A673 (cell line): ENCODE measurements at regions not wholly inside any gene's neighbourhood (a gene's known extent, or its start where the extent isn't known, plus 50 kb on each side); places are given as distances from the start of the nearest gene placed in this dataset.

Experiments
- BruUV-seq: library from RNA; stranded (reverse); fragments of 400-500 nt; replicated peaks from 2 replicates; lab custom pipeline; 2021; lab: Mats Ljungman, UMichigan
- CTCF ChIA-PET: fragments of 300-600 bp; sonication (Branson Sonifier 250); formaldehyde crosslinking; loops from one replicate; lab custom pipeline; 2022; ENCODE audit warnings: antibody characterized with exemption; lab: Charles Lee
- POLR2A ChIA-PET: fragments of 300-600 bp; sonication (Branson Sonifier 250); formaldehyde crosslinking; loops from one replicate; lab custom pipeline; 2022; ENCODE audit warnings: antibody characterized with exemption; ENCODE audit not compliant: low non-redundant PET; lab: Charles Lee
- DNase-seq: peaks from one replicate; pipeline ENCODE4 v3.0.0-alpha.2; 2015; ENCODE audit warnings: low spot score
- H3K27ac ChIP-seq: fragments of 200-600 bp; sonication (generic); 2 replicates; pipeline ENCODE4 v1.5.1; 2016; ENCODE audit warnings: mixed run types, low read depth, mild to moderate bottlenecking, mixed read lengths, antibody characterized with exemption, low read length; ENCODE audit not compliant: poor library complexity, severe bottlenecking
- H3K27me3 ChIP-seq: fragments of 200-600 bp; sonication (generic); replicated peaks from 2 replicates; pipeline ENCODE4 v1.6.1; 2017; ENCODE audit warnings: mixed run types, low read depth, mild to moderate bottlenecking, mixed read lengths, antibody characterized with exemption, low read length; ENCODE audit not compliant: insufficient read depth, poor library complexity
- H3K36me3 ChIP-seq: fragments of 200-600 bp; sonication (generic); 2 replicates; pipeline ENCODE4 v1.6.1; 2016; ENCODE audit warnings: mixed run types, mild to moderate bottlenecking, mixed read lengths, antibody characterized with exemption, low read length; ENCODE audit not compliant: insufficient read depth, poor library complexity, severe bottlenecking
- H3K4me1 ChIP-seq: fragments of 200-600 bp; sonication (generic); 2 replicates; pipeline ENCODE4 v1.6.1; 2017; ENCODE audit warnings: mixed run types, mild to moderate bottlenecking, mixed read lengths, antibody characterized with exemption, low read length; ENCODE audit not compliant: insufficient read depth, poor library complexity, severe bottlenecking
- H3K4me3 ChIP-seq: fragments of 200-600 bp; sonication (generic); 2 replicates; pipeline ENCODE4 v1.5.1; 2016; ENCODE audit warnings: low read depth, mixed run types, mild to moderate bottlenecking, mixed read lengths, low read length; ENCODE audit not compliant: poor library complexity, severe bottlenecking
- H3K9me3 ChIP-seq: fragments of 200-600 bp; sonication (generic); 2 replicates; pipeline ENCODE4 v1.6.1; 2016; ENCODE audit warnings: mixed run types, low read depth, mild to moderate bottlenecking, mixed read lengths, antibody characterized with exemption, low read length; ENCODE audit not compliant: poor library complexity, severe bottlenecking
- CTCF ChIP-seq: fragments of 300-800, 200-600 bp; sonication (generic); conservative IDR thresholded peaks from 2 replicates; pipeline ENCODE4 v1.5.1; 2017; ENCODE audit warnings: low read depth, mild to moderate bottlenecking, antibody characterized with exemption, low read length, moderate library complexity, mixed read lengths
- EZH2 ChIP-seq: fragments of 200-600 bp; sonication (generic); IDR thresholded peaks from 2 replicates; pipeline ENCODE4 v1.6.1; 2017; ENCODE audit warnings: borderline replicate concordance, low read depth, mild to moderate bottlenecking, mixed read lengths, antibody characterized with exemption, low read length; ENCODE audit not compliant: poor library complexity, severe bottlenecking
- intact Hi-C: fragments of 100-400 bp; cut with micrococcal nuclease; formaldehyde crosslinking; loops from one replicate; pipeline ENCODE4 v1.10.0; 2022; ENCODE audit not compliant: unreplicated experiment

GRCh38 chr7:50149369-50149768 lies 56.3 kb upstream of the ZPBP start:
- H3K9me3 ChIP-seq: no peaks in the 10 kb centered on the region
- intact Hi-C loops: no loop called here
- H3K27me3 ChIP-seq: no peaks in the 10 kb centered on the region
- ChIA-PET CTCF (interaction anchor here (0.7 kb wide), 1 partner anchor 11 kb away, joined by 3 read pairs; no protein-coding TSS in a partner anchor), POLR2A (no interaction called here)
- no peak overlapping the region for H3K27ac ChIP-seq
- H3K4me1 ChIP-seq: no peaks in the 10 kb centered on the region
- H3K36me3 ChIP-seq: no peaks in the 10 kb centered on the region
- no peak overlapping the region for H3K4me3 ChIP-seq
- BruUV-seq: no TSS peak
- TF ChIP-seq CTCF (no peak), EZH2 (no peak)
- DNase-seq: no peak

- TF ChIP-seq EZH2 (no peak), CTCF (no peak)
- Histone ChIP-seq H3K9me3 (no peaks in the 10 kb centered on the region), H3K4me1 (no peaks in the 10 kb centered on the region), H3K27me3 (no peaks in the 10 kb centered on the region), H3K27ac (no peak overlapping the region), H3K36me3 (no peaks in the 10 kb centered on the region), H3K4me3 (no peak overlapping the region)
- ChIA-PET CTCF (interaction anchor here (0.6 kb wide), 1 partner anchor 158 kb away, joined by 3 read pairs; no protein-coding TSS in a partner anchor), POLR2A (no interaction called here)
- intact Hi-C loops: no loop called here
- no peak for DNase-seq
- BruUV-seq: no TSS peak
Observed at GRCh38 chr7:50147951-50148808, 55.1 kb upstream of the ZPBP start.

GRCh38 chr7:50146692-50147091 lies 53.6 kb upstream of the ZPBP start:
- no peak for TF ChIP-seq EZH2
- CTCF ChIA-PET: no interaction called here
- no TSS peak for BruUV-seq

More at GRCh38 chr7:50146692-50147091, 53.6 kb upstream of the ZPBP start:
- no peaks in the 10 kb centered on the region for H3K9me3 ChIP-seq
- intact Hi-C loops: no loop called here
- no peaks in the 10 kb centered on the region for H3K4me1 ChIP-seq
- POLR2A ChIA-PET: no interaction called here
- no peak overlapping the region for H3K27ac ChIP-seq
- no peak overlapping the region for H3K4me3 ChIP-seq
- no peaks in the 10 kb centered on the region for H3K27me3 ChIP-seq
- no peaks in the 10 kb centered on the region for H3K36me3 ChIP-seq
- DNase-seq: no peak
